Left ventricle myocardium inferior (tissue), 1 donor: ENCODE measurements at regions not wholly inside any gene's neighbourhood (a gene's known extent, or its start where the extent isn't known, plus 50 kb on each side); places are given as distances from the start of the nearest gene placed in this dataset.

ENCODE experiments used
- DNase-seq: peaks from one replicate; pipeline ENCODE4 v3.0.0-alpha.2; 2020
- H3K27ac ChIP-seq: fragments of 200-600 bp; replicated peaks from 2 replicates; pipeline ENCODE4 v1.8.0; 2021
- H3K27me3 ChIP-seq: fragments of 200-600 bp; 2 replicates; pipeline ENCODE4 v1.8.0; 2021; ENCODE audit warnings: low read depth
- H3K36me3 ChIP-seq: fragments of 200-600 bp; 2 replicates; pipeline ENCODE4 v1.8.0; 2021
- H3K4me1 ChIP-seq: fragments of 200-600 bp; 2 replicates; pipeline ENCODE4 v1.8.0; 2021
- H3K4me3 ChIP-seq: fragments of 200-600 bp; 2 replicates; pipeline ENCODE4 v1.8.0; 2021; ENCODE audit warnings: mild to moderate bottlenecking, moderate library complexity
- H3K9me3 ChIP-seq: fragments of 200-600 bp; replicated peaks from 2 replicates; pipeline ENCODE4 v1.8.0; 2021
- intact Hi-C: fragments of 100-400 bp; cut with micrococcal nuclease; formaldehyde crosslinking; loops from one replicate; pipeline ENCODE4 v1.11.0; 2022
- TF ChIP-seq, protein P1 (sequence below): fragments of 200-600 bp; IDR thresholded peaks from 2 replicates; pipeline ENCODE4 v1.8.0; 2021; ENCODE audit warnings: antibody characterized with exemption, mild to moderate bottlenecking, borderline replicate concordance
- donor health status: DM: no; HTN: yes; CAD: no; lungs with severe emphysema.

DNA sequence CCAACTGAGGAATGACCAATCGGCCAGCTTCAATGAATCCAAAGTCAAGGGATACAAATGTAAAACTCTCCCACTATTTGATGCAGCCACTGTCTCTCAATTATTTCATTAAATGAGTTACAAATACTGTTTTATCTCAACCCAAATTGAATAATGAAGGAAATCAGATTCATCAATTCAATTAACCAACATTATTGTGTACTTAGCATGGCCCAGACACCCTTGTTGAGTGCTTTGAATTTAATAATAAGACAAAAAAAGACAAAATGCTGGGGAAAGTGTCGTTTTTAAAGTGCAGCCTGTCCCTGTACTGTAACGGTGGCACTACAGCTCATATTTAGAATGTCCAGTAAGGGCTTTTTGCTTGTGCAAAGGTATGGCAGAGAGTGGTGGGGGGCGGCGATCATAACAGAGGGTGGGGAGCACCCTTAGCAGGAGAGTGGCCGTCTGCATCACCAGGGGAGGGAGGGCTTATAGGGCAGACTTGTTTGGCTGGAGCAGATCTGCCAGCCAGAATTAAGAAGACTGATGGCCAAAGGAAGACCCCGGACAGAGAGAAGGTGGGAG, 123.8 kb upstream of the GALNT2 start:
- intact Hi-C loops: no loop called here
- H3K4me1 ChIP-seq: peaks cover 8% of the 10 kb centered on the region
- TF ChIP-seq, protein P1, sequence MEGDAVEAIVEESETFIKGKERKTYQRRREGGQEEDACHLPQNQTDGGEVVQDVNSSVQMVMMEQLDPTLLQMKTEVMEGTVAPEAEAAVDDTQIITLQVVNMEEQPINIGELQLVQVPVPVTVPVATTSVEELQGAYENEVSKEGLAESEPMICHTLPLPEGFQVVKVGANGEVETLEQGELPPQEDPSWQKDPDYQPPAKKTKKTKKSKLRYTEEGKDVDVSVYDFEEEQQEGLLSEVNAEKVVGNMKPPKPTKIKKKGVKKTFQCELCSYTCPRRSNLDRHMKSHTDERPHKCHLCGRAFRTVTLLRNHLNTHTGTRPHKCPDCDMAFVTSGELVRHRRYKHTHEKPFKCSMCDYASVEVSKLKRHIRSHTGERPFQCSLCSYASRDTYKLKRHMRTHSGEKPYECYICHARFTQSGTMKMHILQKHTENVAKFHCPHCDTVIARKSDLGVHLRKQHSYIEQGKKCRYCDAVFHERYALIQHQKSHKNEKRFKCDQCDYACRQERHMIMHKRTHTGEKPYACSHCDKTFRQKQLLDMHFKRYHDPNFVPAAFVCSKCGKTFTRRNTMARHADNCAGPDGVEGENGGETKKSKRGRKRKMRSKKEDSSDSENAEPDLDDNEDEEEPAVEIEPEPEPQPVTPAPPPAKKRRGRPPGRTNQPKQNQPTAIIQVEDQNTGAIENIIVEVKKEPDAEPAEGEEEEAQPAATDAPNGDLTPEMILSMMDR: no peak
- H3K36me3 ChIP-seq: no peaks in the 10 kb centered on the region
- no peaks in the 10 kb centered on the region for H3K27me3 ChIP-seq
- H3K4me3 ChIP-seq: no peak overlapping the region
- no peaks in the 10 kb centered on the region for H3K9me3 ChIP-seq
- H3K27ac ChIP-seq: no peak overlapping the region
- DNase-seq: no peak

DNA sequence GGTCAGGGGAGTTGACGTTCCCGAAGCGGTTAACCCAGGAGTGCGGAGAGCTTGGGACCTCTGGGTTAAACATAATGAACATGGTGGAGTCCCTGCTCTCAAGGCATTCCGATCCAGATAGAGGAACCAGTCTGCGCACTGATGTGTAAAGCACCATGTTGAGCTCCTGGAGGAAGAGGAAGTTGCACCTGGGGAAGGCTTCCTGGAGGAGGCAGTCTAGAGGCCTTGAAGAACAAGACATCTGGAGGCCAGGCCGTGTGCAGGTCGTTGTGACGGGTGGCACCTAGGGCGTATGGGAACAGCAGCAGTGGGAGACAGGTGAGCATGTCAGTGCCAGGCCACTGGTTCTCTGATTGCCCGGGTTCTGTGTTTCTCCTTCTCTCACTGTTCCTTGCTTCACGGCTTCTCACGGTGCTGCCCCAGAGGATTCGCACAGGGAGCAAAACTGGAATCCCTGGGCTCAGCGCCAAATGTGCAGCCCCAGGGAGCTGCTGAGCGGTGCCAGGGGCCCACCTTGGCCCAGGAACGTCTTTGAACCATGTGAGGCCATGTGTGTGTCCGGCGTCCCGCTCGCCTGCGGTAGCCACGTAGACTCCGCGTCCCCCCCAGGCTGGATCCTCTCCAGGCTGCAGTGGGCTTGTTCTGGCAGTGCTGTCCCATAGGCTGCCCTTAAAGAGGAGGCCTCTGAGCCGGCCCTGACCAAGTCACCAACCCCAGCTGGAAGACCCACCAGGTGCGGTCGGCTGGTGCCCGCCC, 122.9 kb upstream of the GALNT2 start:
- no peaks in the 10 kb centered on the region for H3K36me3 ChIP-seq
- intact Hi-C loops: no loop called here
- DNase-seq: no peak
- TF ChIP-seq, protein P1: no peak
- no peak overlapping the region for H3K27ac ChIP-seq
- H3K4me1 ChIP-seq: peaks cover 8% of the 10 kb centered on the region
- H3K27me3 ChIP-seq: no peaks in the 10 kb centered on the region
- no peaks in the 10 kb centered on the region for H3K9me3 ChIP-seq
- H3K4me3 ChIP-seq: no peak overlapping the region

DNA sequence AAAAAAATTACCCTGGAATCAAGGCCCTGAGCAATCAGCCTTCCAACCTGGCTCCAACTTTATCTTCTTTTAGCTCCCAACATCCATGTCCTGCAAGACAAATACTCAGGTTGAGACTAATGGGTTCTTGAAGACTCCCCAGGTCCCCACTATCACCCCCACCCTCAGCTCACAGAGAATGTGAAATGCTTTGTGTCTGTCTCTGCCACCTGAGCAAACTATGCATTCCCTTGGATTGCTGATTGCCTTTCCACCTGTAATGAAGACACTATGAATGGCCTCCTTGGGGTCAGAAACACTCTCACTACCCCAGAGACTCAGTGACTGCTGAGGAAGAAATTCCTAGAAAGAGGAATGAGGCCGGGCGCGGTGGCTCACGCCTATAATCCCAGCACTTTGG, 121.2 kb upstream of the GALNT2 start:
- peaks cover 8% of the 10 kb centered on the region for H3K4me1 ChIP-seq
- intact Hi-C loops: no loop called here
- no peaks in the 10 kb centered on the region for H3K9me3 ChIP-seq
- no peak overlapping the region for H3K27ac ChIP-seq
- no peaks in the 10 kb centered on the region for H3K36me3 ChIP-seq
- no peak for DNase-seq
- TF ChIP-seq, protein P1: no peak
- no peak overlapping the region for H3K4me3 ChIP-seq
- H3K27me3 ChIP-seq: no peaks in the 10 kb centered on the region

DNA sequence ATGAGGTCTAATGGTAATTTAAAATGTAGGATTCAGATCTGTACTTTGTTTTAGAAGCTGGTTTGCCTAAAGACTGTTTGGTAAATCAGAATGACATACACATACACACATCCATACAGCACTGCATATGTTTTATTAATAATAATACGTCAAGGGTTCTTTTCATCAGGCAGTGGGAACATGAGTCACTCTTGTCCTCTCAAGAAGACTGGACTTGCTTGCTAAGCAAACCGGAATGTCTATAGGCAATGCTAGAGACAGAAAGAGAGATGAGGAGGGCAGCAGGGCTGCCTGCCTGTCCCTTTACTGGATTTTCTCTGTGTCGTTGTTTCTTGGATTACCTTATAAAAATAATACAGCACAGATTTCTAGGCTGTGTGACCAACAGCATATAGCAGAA, 119.1 kb upstream of the GALNT2 start:
- no peak for DNase-seq
- H3K27ac ChIP-seq: no peak overlapping the region
- TF ChIP-seq, protein P1: no peak
- intact Hi-C loops: no loop called here
- H3K27me3 ChIP-seq: no peaks in the 10 kb centered on the region
- H3K9me3 ChIP-seq: no peaks in the 10 kb centered on the region
- H3K4me1 ChIP-seq: no peaks in the 10 kb centered on the region
- no peaks in the 10 kb centered on the region for H3K36me3 ChIP-seq
- H3K4me3 ChIP-seq: no peak overlapping the region

DNA sequence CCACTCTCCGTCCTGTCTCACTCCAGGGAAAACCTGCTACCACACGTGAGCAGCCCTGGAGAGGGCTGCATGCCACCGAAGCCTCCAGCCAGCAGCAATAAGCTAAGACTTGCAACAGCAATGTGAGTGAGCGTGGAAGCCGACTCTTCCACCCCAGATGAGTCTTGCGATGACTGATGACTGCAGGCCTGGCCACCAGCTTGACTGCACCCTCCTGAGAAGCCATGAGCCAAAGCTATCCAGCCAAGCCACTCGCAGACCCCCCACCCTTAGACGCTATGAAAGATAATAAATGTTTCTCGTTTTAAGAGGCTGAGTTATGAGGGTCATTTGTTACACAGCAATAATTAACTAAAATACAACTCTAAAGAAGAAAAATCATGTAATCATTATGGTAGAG, 118.6 kb upstream of the GALNT2 start:
- Histone ChIP-seq H3K9me3 (no peaks in the 10 kb centered on the region), H3K4me1 (no peaks in the 10 kb centered on the region), H3K4me3 (no peak overlapping the region), H3K27me3 (no peaks in the 10 kb centered on the region), H3K36me3 (no peaks in the 10 kb centered on the region), H3K27ac (no peak overlapping the region)
- no peak for DNase-seq
- intact Hi-C loops: no loop called here
- TF ChIP-seq, protein P1: no peak
